Hepatic stellate cell (primary cell): ENCODE measurements at regions not wholly inside any gene's neighbourhood (a gene's known extent, or its start where the extent isn't known, plus 50 kb on each side); places are given as distances from the start of the nearest gene placed in this dataset.
"Not testable (repeated sequence)": the region's sequence is repeated elsewhere in the genome, so short reads cannot be mapped to it uniquely, and the experiment has no call there.

Experiments
- DNase-seq: peaks from one replicate; pipeline ENCODE4 v3.0.0; 2011; ENCODE audit warnings: low spot score

- no peak for DNase-seq
These were observed 81.4 kb upstream of the CPEB2 start for GRCh38 chr4:14920759-14921320.

- not testable (repeated sequence) for DNase-seq
These were observed 80.5 kb upstream of the CPEB2 start for GRCh38 chr4:14921781-14922180.

- DNase-seq = no peak
These were observed 78.0 kb upstream of the CPEB2 start for GRCh38 chr4:14924076-14924811.

GRCh38 chr4:14924812-14925344, 77.4 kb upstream of the CPEB2 start:
- DNase-seq = no peak

- no peak for DNase-seq
These were observed 76.8 kb upstream of the CPEB2 start for GRCh38 chr4:14925471-14925870.

GRCh38 chr4:14926368-14926767, 75.9 kb upstream of the CPEB2 start:
- no peak for DNase-seq

- no peak for DNase-seq
These were observed 74.2 kb upstream of the CPEB2 start for GRCh38 chr4:14928035-14928434.

GRCh38 chr4:14929669-14930068, 72.6 kb upstream of the CPEB2 start:
- no peak for DNase-seq

- DNase-seq = no peak
These were observed 67.4 kb upstream of the CPEB2 start for GRCh38 chr4:14934704-14935390.

GRCh38 chr4:14943749-14944148, 58.5 kb upstream of the CPEB2 start:
- DNase-seq = no peak

- no peak for DNase-seq
These were observed 49.9 kb upstream of the CPEB2 start for GRCh38 chr4:14952352-14952751.
